Stimulated activated CD4-positive, alpha-beta T cell treated with anti-CD3 and anti-CD28 coated beads, Interleukin-1b, Interleukin-23, amount 100 ng/mL, for 24 hours (primary cell): ENCODE measurements at regions not wholly inside any gene's neighbourhood (a gene's known extent, or its start where the extent isn't known, plus 50 kb on each side); places are given as distances from the start of the nearest gene placed in this dataset.

Experiments used
- DNase-seq, 4 experiments: peaks; one replicate each; pipeline ENCODE4 v3.0.0-alpha.2; 2020; ENCODE audit warnings: low read depth in 4 of 4, low spot score in 1 of 4

DNA sequence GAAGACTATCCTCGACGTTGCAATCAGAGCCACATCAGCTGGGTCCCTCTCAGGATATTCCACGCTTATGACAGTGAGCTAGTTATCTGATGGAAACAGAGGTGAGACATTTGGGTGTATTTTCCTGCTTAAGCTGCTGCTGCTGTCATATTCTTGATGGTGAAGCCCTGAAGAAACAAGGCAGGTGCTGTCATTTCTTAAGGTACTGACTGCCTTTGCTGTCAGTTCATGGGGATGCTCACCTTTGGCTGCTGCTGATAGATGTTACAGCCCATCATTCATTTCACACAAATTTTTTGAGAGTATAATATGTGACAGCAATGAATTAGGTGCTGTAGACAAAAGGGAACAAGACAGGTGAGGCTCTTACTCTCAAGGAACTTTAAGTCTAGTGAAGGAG, 577.4 kb downstream of the LMO4 start:
- DNase-seq, result no peak

GRCh38 chr1:87913361-87913760, 584.7 kb downstream of the LMO4 start:
- DNase-seq, result no peak

GRCh38 chr1:87914396-87914795, 585.7 kb downstream of the LMO4 start:
- no peak for DNase-seq

- DNase-seq, result no peak
Observed at GRCh38 chr1:87915771-87916170, 587.1 kb downstream of the LMO4 start.

DNA sequence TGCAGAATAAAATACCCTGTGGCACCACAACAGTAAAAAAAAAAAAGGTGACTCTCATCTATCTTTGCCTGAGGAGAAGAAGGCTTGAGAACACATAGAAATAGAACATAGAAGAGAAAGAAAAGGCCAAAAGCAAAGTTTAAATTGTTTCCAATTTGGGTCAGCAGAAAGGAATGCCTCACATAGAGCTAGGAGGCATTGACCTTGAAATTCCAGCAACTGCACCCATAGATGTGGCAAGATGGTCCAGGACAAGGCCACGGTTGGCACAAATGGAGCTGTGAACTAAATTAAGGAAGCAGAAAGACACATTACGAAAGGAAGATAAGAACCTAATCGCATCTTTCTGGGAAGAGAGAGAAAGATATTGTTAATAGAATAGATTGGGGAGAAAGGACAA, 588.3 kb downstream of the LMO4 start:
- DNase-seq, result no peak

DNA sequence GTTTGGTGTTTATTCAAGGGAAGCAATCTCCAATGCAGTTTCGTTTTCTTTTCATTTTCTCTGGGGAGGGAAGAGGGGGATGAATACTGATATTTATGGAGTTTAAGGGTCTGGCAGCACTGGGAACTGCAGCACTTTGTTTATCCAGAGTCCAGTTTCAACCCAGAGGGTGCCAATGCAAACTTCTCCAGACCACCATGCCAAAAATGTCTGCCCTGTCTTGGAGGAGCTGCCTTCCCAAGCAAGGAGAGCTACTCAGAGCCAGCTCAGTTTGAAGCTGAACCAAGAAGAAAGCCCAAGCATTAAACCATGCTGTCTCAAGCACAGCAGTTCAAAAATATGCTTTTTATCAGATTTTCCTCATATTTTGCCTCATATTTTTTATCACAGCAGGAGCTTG, 589.7 kb downstream of the LMO4 start:
- DNase-seq, result no peak

DNA sequence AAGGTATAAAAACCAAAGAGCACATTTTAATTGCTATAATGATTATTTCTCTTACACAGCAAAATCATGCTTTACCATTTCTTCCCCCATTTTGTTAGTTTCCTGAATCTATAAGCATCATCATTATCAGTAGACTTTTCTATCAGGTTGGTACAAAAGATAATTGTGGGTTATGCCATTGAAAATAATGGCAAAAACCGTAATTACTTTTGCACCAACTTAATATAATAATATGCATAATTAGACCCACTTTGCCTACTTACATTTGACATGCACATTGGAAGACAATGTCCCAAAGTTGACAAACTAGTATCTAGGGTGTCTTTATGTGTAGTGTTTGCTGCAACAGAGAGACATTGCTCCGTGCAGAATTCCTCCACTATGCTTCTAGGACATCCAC, 594.2 kb downstream of the LMO4 start:
- no peak for DNase-seq

GRCh38 chr1:87926131-87926830, 597.6 kb downstream of the LMO4 start:
- DNase-seq, result no peak

DNA sequence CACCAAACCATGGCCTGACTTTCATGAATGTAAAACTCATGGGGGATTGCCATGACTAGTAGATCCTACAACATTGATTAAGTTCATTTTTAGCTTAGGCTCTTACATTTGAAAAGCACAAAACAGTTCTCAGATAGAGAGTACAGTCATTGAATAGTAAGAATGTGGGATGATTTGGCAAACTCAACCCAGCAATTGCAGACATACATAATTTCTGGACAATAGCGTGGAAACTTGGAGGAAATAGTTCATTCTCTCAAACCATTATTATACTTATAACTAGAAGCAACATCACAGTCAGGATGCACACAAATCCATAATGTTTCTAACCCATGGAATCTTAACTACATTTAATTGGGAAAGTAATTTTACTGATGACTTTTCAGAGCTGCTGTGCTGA, 598.2 kb downstream of the LMO4 start:
- no peak for DNase-seq

GRCh38 chr1:87927391-87928280, 599.0 kb downstream of the LMO4 start:
- DNase-seq, result no peak

DNA sequence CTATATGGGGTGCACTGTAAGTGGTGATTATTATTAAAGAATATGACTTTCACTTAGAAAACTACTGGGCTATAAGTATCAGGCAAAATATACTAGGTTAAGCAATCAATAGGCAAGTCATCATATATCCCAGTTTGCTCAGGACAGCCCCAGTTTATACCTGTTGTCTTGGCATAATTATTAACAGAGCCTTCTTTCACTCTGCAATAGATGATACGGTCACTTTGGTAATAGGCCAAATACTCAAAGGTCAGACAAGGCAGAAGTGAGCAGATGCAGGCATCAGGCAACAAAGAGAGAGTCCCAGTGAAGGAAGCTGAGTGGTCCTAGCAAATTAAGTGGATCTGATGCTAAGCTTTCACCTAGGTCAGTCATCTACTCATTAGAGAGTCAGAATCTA, 599.9 kb downstream of the LMO4 start:
- DNase-seq, result no peak

GRCh38 chr1:87929906-87930305, 601.2 kb downstream of the LMO4 start:
- DNase-seq, result no peak

- DNase-seq, result no peak
Observed at GRCh38 chr1:87930796-87931195, 602.1 kb downstream of the LMO4 start.

GRCh38 chr1:87933171-87933570, 604.5 kb downstream of the LMO4 start:
- DNase-seq, result no peak

DNA sequence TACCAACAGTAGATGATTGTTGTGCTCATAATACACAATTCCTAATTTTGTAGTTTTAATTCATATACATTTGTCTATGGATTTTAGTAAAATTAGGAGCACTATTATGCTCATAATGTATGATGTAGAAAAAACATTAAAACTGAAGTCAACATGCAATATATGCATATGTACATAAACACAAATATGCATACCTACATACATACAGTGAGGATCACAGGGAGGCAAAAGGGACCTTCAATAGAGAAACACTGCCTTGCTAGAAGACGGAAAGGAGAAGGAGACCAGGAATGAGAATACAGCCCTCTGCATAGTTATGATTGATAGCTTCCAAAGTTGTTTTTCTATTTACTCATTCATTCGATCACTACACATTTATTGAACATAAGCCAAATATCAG, 606.5 kb downstream of the LMO4 start:
- DNase-seq, result no peak

- DNase-seq, result no peak
Observed at GRCh38 chr1:87937831-87938395, 609.2 kb downstream of the LMO4 start.

- DNase-seq, result no peak
Observed at GRCh38 chr1:87938631-87939030, 610.0 kb downstream of the LMO4 start.

DNA sequence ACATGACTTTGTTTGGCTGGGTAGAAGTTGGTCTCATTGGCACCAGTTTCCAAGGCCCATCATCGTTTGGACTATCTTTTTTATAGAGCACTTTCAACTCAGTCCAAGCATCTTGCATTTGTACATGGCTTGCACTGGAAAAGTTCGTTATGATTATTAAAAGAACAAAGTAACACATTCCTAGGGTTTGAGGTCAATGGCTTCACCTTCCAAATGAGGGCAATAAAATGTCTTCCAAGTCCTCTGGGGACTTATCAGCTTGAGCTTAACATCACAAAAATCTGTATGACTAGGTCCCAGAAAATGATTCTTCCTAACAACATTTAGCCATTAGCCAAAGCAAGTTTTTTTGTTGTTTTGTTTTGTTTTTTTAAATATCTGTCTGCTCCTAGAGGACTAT, 610.8 kb downstream of the LMO4 start:
- no peak for DNase-seq

GRCh38 chr1:87940421-87940820, 611.7 kb downstream of the LMO4 start:
- DNase-seq, result no peak

DNA sequence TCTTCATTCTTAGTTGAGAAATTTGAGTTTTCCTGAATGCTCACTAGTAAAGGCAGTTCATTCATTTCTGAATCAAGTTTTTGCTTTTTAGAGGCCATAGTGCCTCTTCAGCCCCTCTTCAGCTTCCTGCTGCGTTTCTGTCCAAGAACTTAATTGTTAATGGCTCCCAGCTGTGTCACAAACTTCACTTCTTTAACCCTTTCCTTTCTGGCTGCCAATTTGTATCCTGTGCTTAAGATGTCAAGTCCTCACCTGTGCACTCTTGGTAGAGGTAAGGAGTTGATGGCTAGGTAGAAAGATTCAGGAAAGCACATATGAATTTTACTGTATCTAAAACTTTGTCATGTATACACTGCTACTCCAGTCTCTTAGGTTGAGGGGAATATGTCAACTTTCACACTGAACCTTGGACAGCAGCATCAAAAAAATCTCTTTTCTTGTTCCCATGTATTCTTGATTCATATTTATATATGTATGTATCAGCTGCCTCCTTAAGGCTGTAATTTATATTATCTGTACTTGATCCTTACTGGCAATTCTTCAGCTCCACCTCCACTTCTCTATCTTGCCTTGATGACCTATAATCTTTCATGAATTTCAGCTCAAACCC, 612.8 kb downstream of the LMO4 start:
- no peak for DNase-seq

DNA sequence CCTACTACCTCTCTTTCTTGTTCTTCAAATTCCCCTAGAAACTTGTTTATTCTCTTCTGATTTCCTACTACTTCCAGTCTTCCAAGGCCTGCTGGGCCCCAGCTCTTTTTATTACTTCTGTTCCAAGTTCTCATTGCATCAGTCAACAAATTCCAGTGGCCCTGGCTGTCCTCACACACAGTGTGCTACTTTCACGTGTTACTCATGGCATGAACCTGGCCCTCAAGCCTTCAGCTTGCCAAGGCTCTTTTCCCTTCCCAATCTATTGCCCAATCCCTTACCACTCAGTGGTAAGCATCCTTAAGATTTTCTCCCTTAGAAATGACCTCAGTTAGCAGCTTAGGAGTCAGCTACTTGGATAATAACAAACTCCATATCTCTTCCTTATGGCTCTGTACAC, 613.5 kb downstream of the LMO4 start:
- DNase-seq, result no peak

DNA sequence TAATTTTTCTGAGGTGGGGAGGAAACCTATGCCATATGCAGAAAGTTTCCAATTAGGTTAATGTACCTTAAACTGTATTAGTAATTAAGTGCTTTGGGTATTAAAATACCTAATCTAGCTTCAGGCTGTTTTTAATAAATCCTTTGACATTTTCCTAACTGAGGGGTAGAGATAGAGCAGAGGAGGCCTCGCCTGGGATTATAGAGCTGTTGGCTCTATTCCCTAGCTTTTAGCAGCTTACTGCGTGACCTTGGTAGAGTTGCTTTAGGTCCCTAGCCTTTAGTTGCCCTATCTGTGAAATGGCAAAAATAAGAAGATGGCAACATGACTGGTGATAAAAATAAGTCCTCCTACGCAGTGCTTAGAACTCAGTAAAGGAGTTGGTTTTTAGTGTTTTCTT, 621.0 kb downstream of the LMO4 start:
- DNase-seq, result no peak
